GM19452 (cell line): ENCODE measurements at regions not wholly inside any gene's neighbourhood (a gene's known extent, or its start where the extent isn't known, plus 50 kb on each side); places are given as distances from the start of the nearest gene placed in this dataset.
"Not testable (repeated sequence)": the region's sequence is repeated elsewhere in the genome, so short reads cannot be mapped to it uniquely, and the experiment has no call there.

ENCODE experiments used
- ATAC-seq: cut with Tn5 transposase; IDR thresholded peaks from one replicate; pipeline ENCODE4 v1.9.1; 2021; ENCODE audit not compliant: unreplicated experiment

DNA sequence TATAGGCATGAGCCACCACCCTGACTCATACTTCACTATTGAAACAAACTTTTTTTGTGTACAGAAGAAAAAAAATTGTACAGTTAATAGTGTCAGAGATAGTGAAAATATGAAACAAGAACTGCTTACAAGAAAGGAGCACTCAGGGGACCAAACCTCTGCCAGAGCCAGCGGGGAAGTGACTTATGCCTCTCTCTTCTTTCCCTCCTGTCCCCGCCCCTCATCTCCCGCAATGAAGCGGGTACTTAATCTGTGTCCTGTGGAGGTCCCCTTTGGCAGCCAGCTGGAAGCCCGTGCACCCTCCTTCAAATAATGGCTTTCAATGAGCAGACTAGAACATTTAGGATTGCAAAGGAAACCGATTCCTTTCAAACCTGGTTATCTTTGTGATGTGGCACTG, 51.5 kb downstream of the PPIAL4A start:
- not testable (repeated sequence) for ATAC-seq

DNA sequence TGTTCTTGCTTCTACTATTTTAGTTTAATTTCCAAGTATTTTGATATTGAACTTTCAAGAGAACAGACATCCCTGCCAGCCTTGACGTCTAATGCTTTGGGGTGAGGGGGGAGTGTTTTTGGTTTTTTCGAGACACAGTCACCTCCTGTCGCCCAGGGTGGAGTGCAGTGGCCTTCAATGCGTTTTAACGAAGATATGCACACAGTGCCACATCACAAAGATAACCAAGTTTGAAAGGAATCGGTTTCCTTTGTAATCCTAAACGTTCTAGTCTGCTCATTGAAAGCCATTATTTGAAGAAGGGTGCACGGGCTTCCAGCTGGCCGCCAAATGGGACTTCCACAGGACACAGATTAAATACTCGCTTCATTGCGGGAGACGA, 52.3 kb downstream of the PPIAL4A start:
- not testable (repeated sequence) for ATAC-seq

DNA sequence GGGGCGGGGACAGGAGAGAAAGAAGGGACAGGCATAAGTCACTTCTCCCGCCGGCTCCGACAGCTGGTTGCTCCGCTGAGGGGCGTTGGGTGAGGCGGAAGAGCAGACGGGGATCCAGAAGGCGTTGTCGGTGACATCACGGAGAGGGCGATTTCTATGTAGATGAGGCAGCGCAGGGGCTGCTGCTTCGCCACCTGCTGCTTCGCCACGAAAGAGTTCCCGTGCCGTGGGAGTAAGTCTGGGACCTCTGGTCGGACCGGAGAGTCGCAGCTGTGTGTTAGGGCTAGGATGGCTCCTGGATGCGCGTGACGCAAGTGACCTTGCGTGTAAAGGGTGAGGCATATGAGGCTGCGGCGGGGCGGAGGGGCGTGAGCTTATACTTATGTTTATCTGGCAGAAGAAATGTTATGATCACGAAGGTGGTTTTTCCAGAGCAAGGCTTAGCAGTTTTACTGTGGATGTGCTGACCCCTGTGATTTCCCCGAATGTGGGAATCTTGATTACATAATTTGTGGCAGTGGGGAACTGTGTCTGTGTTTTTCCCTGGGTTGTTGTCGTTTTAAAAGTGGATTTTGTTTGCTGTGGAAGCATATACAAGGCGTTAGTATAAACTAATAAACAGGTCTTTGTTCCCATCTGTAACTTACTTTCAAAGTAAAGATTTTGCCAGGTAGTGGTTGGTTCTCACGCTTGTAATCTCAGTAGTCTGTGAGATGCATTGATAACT, 52.8 kb downstream of the PPIAL4A start:
- peak; percentile 77 for ATAC-seq

DNA sequence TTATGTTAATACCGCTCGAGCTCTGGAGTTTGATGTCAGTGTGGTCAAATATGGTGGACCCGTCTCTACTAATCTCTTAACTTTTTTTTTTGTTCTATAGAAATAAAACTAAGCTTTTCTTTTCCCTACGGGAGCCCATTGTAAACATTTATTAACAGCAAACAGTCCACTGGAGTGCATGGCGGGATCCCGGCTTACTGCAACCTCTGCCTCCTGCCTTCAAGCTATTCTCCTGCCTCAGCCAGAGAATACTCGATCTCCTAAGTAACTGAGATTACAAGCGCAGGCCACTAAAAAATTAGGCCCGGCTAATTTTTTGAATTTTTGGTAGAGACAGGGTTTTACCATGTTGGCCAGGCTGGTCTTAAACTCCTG, 53.4 kb downstream of the PPIAL4A start:
- not testable (repeated sequence) for ATAC-seq

DNA sequence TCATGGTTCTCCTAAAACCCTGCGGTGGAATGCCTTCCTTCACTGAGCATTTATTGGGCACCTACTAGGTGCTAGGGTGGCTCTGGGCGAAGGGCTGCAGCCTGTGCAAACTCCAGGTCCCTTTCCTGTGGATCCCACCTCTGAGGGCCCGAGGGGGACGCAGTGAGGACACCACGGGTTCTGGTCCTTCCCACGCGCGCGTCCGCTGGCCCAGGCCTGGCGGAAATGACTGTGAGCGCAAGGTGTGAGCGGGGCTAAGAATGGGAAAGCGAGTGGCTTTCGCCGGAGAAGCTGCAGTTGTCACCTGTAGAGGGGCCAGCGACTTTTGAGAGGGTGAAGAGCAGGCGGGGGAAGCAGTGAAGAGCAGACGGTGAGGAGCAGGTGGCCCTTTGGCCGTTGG, 55.1 kb downstream of the PPIAL4A start:
- not testable (repeated sequence) for ATAC-seq

DNA sequence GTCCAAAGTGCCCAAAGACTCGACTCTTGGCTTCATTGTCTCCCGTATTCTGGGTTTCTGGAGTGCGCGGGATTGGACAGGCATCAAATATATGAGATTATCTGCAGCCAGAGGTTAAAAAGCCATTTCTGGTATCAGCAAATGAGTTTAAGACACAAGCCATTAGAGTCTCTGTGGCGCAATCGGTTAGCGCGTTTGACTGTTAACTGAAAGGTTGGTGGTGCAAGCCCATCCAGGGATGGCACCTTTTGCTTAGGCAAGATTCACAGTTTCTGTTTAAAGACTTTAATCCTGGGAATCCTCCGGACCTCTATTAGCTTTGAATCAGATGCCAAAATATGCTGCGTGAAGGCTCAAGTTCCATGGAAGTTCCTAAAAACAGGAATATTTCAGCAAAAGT, 55.6 kb downstream of the PPIAL4A start:
- not testable (repeated sequence) for ATAC-seq

DNA sequence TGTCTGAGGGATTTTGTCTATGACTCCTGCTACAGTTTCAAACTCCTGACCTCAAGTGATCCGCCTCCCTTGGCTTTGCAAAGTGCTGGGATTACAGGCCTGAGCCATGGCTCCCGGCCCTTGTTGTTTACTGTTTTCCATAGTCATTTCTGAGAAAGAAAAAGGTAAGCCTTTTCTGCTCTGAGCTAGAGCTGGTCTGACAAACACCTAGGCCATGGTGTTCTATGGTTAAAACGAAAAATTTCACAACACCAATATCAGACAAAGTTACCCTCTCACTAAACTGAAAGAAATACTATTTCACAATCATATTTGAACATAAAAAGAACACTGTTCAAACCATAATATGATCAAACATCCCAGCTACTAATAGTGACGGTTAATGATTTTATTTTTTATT, 57.5 kb downstream of the PPIAL4A start:
- ATAC-seq = not testable (repeated sequence)

DNA sequence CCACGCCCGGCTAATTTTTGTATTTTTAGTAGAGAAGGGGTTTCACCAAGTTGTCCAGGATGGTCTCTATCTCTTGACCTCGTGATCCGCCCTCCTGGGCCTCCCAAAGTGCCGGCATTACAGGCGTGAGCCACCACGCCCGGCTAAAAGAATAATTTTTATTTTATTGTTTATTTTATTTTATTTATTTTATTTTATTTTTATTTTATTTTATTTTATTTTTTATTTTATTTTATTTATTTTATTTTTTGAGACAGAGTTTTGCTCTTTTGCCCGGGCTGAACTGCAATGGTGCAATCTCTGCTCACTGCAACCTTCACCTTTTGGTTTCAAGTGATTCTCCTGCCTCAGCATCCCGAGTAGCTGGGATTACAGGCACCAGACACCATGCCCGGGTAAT, 60.2 kb downstream of the PPIAL4A start:
- ATAC-seq = not testable (repeated sequence)

DNA sequence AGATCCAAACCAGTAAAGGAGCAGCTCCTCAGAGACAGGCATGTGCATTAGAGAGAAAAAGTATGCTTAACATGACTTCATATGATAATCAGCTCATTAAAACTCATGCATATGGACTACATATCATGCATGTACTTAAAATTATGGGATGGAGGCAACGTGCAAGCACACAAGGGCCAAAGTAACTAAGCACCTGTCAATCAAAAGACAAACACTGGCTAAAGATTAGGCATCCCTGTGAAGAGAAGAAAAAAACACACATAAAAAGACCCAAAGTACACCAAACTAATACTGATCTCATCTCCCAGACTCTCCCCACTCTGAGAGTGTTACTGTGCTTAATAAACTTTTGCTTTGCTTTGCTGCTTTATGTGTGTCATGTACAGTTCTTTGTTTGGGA, 61.1 kb downstream of the PPIAL4A start:
- ATAC-seq = not testable (repeated sequence)

DNA sequence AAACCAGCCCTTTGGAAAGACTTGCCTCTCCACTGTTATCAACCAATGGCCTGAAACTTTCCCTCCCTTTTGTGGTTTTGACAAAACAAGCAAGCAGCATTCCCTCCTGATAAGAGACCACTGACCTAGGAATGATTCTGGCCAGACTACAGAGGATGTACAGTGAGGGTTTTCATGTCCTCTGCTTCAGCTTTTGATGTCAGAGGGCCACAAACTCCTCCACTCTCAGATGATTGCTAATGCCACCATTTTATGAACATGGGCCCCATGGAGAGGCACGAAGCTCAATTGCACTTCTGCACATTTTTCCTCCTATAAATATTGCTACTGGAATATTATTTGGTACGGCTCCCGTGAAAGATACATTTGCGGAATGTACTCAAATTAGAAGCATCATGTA, 61.5 kb downstream of the PPIAL4A start:
- not testable (repeated sequence) for ATAC-seq

DNA sequence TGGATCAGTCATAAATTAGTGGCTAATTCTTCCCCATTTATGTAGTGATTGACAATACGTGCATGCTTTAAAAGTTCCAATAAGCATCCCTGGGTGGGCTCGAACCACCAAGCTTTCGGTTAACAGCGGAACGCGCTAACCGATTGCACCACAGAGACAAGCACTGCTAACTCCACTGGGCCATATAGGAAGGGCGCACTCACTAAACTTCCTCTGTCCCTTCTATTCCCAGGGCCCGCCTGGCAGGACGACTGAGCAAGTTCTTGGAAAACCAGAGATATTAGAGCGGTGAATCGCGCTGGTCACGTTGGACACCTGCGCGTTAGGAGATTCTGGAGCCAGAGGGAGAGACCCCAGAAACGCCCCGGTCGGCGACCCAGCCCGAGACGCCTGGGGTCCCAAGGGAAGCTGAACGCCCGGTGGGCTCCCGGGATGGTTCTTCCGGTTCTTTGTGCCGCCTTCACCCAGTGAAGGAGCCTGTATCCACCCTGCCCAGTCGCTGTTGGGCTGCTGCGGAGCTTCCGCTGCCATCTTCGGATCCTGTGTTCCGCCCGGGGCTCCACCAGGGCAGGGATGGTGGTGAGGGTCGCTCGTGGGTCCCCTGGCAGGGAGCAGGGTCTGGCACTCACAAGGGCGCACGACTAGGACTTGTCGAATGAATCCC, 62.8 kb downstream of the PPIAL4A start:
- not testable (repeated sequence) for ATAC-seq

DNA sequence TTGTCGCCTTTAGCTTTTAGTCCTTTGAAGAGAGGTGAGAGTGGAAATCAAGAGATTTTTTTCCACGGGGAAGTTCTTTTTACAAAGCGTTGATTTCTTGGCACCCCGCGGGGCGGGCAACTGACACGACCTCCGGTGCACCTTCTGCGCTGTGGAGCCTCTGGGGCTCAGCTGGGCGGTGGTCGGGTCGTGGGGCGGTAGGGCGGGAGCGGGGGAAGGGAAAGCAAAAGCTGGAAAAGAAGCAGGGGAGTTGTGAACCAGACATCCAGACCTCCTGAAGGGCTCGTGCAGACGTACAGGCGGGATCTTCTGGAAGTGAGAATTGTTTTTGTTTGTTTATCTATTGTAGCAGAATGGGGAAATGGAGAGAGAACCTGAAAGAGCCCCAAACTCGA, 63.3 kb downstream of the PPIAL4A start:
- not testable (repeated sequence) for ATAC-seq

DNA sequence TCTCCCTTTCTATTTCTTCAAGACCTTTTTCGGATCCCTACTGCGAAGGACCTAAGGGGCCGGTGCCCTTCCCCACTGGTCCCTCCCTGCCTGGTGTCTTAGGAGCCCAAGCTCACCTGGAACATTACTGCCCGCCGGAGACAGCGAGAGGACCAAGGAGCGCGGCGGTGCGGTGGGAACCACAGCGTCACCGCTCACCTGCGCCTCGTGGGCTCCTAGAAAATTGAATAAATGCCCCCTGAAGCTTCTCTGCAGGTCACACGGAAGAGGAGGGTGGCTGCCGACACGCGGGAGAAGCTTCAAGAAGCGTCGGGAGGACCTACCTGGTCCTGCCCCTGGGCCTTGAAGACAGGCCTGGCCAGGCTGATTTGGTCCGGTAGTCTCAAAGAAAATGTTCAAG, 65.2 kb downstream of the PPIAL4A start:
- ATAC-seq = no peak

DNA sequence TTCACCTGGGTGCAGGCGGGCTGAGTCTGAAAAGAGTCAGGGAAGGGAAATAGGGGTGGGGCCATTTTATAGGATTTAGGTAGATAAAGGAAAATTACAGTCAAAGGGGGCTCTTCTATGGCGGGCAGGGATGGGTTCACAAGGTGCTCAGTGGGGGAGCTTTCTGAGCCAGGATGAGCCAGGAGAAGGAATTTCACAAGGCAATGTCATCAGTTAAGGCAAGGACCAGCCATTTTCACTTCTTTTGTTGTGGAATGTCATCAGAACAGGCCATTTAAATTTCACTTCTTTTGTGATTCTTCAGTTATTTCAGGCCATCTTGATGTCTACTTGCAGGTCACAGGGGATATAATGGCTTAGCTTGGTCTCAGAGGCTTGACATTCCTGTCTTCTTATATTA, 66.4 kb downstream of the PPIAL4A start:
- ATAC-seq = not testable (repeated sequence)

DNA sequence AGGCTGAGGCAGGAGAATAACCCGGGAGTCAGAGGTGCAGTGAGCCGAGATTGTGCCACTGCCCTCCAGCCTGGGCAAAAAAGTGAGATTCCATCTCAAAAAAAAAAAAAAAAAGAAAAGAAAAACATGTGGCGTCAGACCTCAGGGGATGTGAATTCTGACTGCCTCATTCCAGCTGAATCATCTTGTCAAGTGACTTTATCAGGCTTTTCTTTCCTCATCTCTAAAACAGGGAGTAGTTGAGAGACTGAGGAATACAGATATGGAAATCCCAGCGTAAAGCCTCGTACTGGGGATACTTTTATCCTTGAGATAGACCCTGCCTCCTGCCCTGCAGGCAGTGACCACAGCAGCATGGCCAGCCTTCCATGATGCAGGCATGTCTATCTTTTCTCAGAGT, 76.4 kb downstream of the PPIAL4A start:
- not testable (repeated sequence) for ATAC-seq

DNA sequence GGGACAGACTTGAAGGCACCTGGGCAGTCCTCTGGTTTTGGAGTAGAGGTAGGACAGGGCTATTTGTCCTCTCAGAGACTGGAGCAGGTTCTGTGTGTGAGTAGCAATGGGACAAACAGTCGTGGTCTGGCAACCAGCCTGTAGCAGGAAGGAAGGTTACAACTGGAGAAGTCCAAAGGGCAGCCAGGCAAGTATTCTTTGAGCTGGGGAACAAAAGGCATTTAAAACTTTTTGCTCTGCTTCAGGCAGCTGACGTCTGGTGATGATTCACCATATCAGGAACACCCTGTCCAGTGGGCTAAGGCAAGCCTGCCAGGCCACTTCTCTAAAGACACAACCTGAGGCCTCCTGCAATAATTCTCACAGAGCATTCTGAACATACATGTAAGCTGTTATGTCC, 83.3 kb downstream of the PPIAL4A start:
- ATAC-seq = not testable (repeated sequence)

DNA sequence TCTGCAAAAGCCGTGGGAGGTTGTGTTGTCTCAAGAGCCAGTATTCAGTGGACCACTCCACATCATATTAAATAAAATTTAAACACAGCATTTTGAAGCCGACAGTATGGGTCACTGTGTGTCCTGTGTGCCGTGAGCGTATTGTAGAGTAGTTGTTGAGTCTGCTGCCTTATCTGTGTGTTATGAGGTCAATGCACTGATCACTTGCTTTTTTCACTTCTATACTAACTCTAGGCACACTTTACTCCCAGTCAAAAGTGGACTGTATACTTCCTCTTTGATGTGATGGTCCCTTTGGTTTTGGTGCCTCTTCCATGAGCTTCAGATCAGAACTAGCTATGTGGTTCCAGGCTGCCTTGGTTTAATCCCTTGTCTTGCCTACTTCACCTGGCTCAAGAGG, 84.3 kb downstream of the PPIAL4A start:
- not testable (repeated sequence) for ATAC-seq

DNA sequence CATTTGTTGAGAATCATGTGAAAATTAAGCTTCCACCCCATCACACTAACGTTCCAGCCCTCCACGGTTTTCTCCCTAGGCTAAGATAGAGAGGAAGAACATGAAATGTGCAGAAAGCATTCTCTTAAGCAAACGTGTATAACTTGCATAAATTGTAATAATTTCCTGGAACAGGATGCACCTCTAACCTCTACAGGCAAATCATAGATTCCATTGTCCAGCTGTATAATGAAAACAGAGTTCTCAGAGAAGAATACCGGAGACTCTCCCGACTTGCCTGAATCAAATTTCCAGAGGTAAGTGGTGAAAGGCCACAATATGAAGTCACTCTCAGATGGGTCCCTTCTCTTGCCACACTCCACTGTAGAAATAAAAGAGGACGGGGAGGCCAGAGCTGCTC, 87.7 kb downstream of the PPIAL4A start:
- ATAC-seq = not testable (repeated sequence)

DNA sequence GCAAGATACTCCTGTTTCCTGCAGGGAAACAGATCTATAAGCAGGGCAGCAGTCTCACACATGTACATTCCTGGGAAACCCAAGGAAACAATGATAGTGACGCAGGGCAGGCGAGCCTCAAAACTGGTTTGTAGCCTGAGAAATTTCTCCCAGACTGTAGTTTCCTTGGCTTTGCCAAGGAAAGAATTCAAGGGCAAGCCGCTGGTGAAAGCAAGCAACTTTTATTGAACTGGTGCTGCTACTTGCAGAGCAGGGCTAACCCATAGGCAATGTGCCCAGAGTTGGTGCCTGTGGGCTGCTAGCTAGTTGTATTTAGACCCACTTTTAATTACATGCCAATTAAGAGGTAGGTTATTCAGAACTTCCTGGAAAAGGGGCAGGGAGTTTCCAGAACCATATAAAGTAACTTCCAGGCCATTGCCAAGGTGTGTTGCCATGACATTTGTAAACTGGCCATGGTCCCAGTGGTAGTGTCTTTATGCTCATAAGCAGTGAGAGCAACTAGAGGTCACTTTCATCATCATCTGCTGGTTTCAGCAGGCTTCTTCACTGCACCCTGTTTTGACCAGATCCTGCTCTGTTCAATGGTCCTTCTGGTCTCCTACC, 92.0 kb downstream of the PPIAL4A start:
- ATAC-seq = not testable (repeated sequence)

DNA sequence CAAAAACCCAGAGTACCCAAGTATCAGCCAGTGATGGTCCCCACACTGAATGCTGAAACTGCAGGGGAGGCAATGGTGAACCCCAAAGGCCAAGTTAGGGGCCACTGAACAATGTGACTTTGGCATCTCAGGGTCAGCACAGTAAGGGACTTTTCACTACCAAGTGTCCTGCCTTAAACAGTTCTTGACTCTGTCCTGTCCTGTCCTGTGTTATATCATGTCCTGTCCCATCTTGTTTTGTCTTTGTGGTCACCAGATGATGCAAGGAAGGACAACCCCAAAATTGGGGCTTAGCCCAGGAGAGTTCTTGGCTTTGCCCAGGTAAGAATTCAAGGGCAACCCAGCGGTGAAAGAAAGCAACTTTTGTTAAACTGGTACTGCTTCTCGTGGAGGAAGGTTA, 105.0 kb downstream of the PPIAL4A start:
- not testable (repeated sequence) for ATAC-seq

DNA sequence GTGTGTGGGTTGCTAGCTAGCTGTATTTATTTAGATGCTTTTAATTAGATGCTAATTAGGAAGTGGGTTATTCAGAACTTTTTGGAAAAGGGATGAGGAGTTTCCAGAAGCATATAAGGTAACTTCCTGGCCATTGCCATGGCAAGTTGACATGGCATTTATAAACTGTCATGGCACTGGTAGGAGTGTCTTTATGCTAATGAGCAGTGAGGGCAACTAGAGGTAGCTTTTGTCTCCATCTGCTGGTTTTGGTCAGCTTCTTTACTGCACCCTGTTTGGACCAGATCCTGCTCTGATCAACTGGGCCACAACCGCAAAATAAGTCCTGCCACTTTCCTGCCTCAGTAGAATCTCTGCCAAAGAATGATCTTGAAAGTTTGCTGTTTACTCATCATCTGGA, 105.5 kb downstream of the PPIAL4A start:
- not testable (repeated sequence) for ATAC-seq

DNA sequence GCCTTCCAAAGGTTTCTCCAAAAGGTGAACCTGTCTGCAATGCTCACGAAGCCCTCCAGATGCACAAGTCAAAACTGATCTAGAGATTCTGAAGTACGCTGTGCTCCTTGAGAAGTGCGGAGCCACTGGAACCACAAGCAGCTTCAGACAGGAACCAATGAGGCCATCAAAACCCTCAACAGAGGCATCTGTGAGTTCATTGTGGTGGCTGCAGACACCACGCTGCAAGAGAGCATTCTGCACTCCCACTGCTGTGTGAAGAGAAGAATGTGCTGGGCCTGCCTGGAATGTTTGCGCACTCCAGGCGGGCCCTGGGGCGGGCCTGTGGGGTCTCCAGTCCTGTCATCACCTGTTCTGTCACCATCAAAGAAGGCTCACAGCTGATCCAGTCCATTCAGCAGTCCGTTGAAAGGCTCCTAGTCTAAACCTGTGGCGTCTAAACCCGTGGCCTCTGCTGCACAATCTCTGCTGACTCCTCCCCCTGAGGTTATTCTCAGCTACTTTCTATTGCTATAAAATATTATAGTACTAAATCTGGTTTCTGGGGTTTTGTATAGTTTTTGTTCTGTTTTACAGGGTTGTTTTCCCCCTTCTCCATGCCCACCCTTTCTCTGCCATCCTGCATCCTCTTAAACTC, 111.6 kb downstream of the PPIAL4A start:
- not testable (repeated sequence) for ATAC-seq
